ENCODE measurements at regions not wholly inside any gene's neighbourhood (a gene's known extent, or its start where the extent isn't known, plus 50 kb on each side); places are given as distances from the start of the nearest gene placed in this dataset.

DNA sequence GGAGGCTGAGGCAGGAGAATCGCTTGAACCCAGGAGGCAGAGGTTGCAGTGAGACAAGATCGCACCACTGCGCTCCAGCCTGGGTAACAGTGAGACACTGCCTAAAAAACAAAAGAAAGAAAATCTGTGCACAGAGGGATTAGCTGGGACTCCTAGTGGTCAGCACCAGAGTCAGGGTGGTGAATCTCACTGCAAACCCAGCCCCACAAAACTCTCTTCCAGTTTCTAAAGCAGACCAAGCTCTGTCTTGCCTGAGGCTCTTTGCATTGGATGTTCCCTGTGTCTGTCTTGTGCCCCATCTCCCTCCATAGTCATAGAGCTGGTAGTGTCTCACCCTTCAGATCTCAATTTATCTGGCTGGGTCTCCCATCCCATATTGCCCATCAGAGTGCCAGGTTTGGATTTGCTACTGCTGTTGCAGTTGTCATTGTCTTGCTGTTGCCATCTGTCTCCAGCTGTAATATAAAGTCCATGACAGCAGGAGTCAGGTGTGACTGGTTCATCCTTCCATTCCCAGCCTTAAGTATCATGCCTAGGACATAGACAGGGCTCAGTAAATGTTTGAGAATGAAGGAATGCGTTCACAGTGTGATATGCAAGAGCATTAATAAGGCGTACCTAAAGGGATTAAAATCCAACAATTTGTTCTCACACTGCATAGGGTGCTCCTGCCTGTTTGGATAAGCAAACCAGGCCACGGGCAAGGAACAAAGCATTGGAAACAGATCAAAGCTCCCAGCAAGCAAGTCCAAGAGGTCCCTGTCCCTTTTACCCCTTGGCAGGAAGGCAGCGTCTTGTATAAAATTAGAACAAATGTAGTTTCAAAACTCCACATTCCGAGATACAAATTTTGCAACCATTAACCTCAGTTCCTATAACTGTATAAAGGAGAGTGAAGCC, 614.6 kb upstream of the CDH5 start:
- H3K4me3 ChIP-seq (ENCODE audit: low read depth, low read length), result no peak overlapping the region
- no peak for DNase-seq (ENCODE audit: low read depth, low spot score)
- TF ChIP-seq CTCF (IDR thresholded peaks at IDR 0.05; ENCODE audit: low read depth, low read length), result no peak
- in situ Hi-C loops (cut with HindIII; ENCODE audit: low sequenced_read_pairs), result no loop called here

GRCh38 chr16:65749506-65749905, 617.0 kb upstream of the CDH5 start:
- no peak for DNase-seq (ENCODE audit: low read depth, low spot score)
- no peak for TF ChIP-seq CTCF (IDR thresholded peaks at IDR 0.05; ENCODE audit: low read depth, low read length)
- in situ Hi-C loops (cut with HindIII; ENCODE audit: low sequenced_read_pairs), result no loop called here
- H3K4me3 ChIP-seq (ENCODE audit: low read depth, low read length), result no peak overlapping the region

GRCh38 chr16:65746941-65747340, 619.5 kb upstream of the CDH5 start:
- DNase-seq (ENCODE audit: low read depth, low spot score), result no peak
- TF ChIP-seq CTCF (IDR thresholded peaks at IDR 0.05; ENCODE audit: low read depth, low read length), result no peak
- in situ Hi-C loops (cut with HindIII; ENCODE audit: low sequenced_read_pairs), result no loop called here
- H3K4me3 ChIP-seq (ENCODE audit: low read depth, low read length), result no peak overlapping the region

- in situ Hi-C loops (cut with HindIII; ENCODE audit: low sequenced_read_pairs), result no loop called here
- no peak for TF ChIP-seq CTCF (IDR thresholded peaks at IDR 0.05; ENCODE audit: low read depth, low read length)
Measured at GRCh38 chr16:65745201-65745708, 621.2 kb upstream of the CDH5 start.

DNA sequence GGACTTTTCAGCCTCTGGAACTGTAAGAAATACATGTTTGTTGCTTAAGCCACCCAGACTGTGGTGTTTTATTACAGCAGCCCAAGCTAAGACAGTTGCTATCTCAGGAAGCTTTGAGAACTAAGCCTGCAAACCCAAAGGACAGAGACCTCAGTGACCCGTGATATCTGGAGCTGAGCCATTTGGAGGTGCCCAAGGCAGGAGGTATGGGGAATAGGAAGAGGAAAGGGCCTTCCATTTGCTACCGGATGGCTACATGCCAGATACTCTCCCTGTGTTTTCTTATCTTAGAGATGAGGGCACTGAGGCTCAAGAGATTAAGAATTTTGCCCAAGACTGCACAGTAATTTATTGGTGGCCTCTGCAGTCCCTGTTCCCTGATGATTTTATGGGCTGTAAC, 622.1 kb upstream of the CDH5 start:
- no peak for TF ChIP-seq CTCF (IDR thresholded peaks at IDR 0.05; ENCODE audit: low read depth, low read length)
- in situ Hi-C loops (cut with HindIII; ENCODE audit: low sequenced_read_pairs), result no loop called here
- no peak overlapping the region for H3K4me3 ChIP-seq (ENCODE audit: low read depth, low read length)
- no peak for DNase-seq (ENCODE audit: low read depth, low spot score)

More at GRCh38 chr16:65745201-65745708, 621.2 kb upstream of the CDH5 start:
- no peak for DNase-seq (ENCODE audit: low read depth, low spot score)
- no peak overlapping the region for H3K4me3 ChIP-seq (ENCODE audit: low read depth, low read length)

DNA sequence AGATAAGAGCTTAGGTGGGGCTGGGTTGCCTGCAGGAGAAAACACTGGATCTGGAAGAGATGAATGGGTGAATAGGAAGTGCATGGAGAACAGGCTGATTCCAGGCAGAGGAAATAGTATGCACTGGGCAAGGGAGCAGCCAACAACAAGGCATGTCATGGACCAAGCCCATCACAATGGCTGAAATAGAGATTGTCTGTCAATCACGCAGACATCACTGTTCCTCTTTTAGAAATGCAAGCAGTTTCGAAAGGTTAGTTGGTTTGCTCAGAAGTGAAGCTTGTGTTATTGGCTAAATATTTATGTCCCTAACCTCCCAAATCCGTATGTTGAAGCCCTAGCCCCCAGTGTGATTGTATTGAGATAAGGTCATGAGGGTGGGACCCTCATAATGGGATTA, 621.7 kb upstream of the CDH11 start:
- in situ Hi-C loops (cut with HindIII; ENCODE audit: low sequenced_read_pairs), result no loop called here
- no peak for TF ChIP-seq CTCF (IDR thresholded peaks at IDR 0.05; ENCODE audit: low read depth, low read length)
- no peak for DNase-seq (ENCODE audit: low read depth, low spot score)
- no peak overlapping the region for H3K4me3 ChIP-seq (ENCODE audit: low read depth, low read length)
